ENCODE measurements at regions not wholly inside any gene's neighbourhood (a gene's known extent, or its start where the extent isn't known, plus 50 kb on each side); places are given as distances from the start of the nearest gene placed in this dataset.

- TF ChIP-seq POLR2A (IDR thresholded peaks at IDR 0.05) (no peak), CTCF (IDR thresholded peaks at IDR 0.05) (no peak)
- Histone ChIP-seq H3K4me3 (no peak overlapping the region), H3K27me3 (no peaks in the 10 kb centered on the region), H3K4me1 (no peaks in the 10 kb centered on the region), H3K9me3 (no peaks in the 10 kb centered on the region), H3K27ac (no peak overlapping the region), H3K36me3 (no peaks in the 10 kb centered on the region)
- 25% methylated on average over 4 of the region's 4 CpGs for WGBS (ENCODE audit: insufficient coverage, low coverage, low lambda C conversion rate, missing lambda C conversion rate)
- DNase-seq: no peak
- no peak for ATAC-seq
- intact Hi-C loops (cut with DNase I): no loop called here
Measured at GRCh38 chr5:89954916-89955315, 454.6 kb downstream of the CETN3 start.

GRCh38 chr5:89951876-89952275 is 457.7 kb downstream of the CETN3 start:
- intact Hi-C loops (cut with DNase I): no loop called here
- no peak for DNase-seq
- WGBS (ENCODE audit: insufficient coverage, low coverage, low lambda C conversion rate, missing lambda C conversion rate): 29% methylated on average over 2 of the region's 2 CpGs
- Histone ChIP-seq H3K4me1 (no peaks in the 10 kb centered on the region), H3K9me3 (no peaks in the 10 kb centered on the region), H3K36me3 (no peaks in the 10 kb centered on the region), H3K27ac (no peak overlapping the region), H3K4me3 (no peak overlapping the region), H3K27me3 (no peaks in the 10 kb centered on the region)
- TF ChIP-seq POLR2A (IDR thresholded peaks at IDR 0.05) (no peak), CTCF (IDR thresholded peaks at IDR 0.05) (no peak)
- no peak for ATAC-seq

- Histone ChIP-seq H3K4me1 (no peaks in the 10 kb centered on the region), H3K27ac (no peak overlapping the region), H3K36me3 (no peaks in the 10 kb centered on the region), H3K9me3 (no peaks in the 10 kb centered on the region), H3K27me3 (no peaks in the 10 kb centered on the region), H3K4me3 (no peak overlapping the region)
- TF ChIP-seq POLR2A (IDR thresholded peaks at IDR 0.05) (no peak), CTCF (IDR thresholded peaks at IDR 0.05) (no peak)
- no peak for DNase-seq
- WGBS (ENCODE audit: insufficient coverage, low coverage, low lambda C conversion rate, missing lambda C conversion rate): 35% methylated on average over 1 of the region's 1 CpG
- no peak for ATAC-seq
- intact Hi-C loops (cut with DNase I): no loop called here
Measured at GRCh38 chr5:89950234-89950633, 459.3 kb downstream of the CETN3 start.

DNA sequence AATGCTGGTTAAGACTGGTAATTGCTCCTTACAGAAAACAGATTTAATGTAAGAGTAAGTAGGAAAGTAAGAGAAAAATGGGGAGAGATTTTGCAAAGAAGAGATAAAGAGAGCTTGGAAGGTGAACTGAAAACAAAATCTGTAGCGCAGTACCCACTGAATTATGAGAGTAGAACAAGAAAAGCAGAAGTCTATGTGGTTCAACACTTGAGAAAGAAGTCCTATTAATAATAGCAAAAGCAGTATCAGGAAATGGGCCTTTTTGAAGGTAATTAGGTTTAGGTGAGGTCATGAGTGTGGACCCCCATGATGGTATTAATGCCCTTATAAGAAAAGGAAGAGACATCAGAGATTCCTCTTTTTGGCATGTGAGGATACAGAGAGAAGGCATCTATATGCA is 460.6 kb downstream of the CETN3 start:
- H3K4me3 ChIP-seq: no peak overlapping the region
- H3K36me3 ChIP-seq: no peaks in the 10 kb centered on the region
- no peaks in the 10 kb centered on the region for H3K4me1 ChIP-seq
- ATAC-seq: no peak
- no peak for DNase-seq
- H3K27ac ChIP-seq: no peak overlapping the region
- no peak for TF ChIP-seq POLR2A (IDR thresholded peaks at IDR 0.05)
- H3K27me3 ChIP-seq: no peaks in the 10 kb centered on the region
- H3K9me3 ChIP-seq: no peaks in the 10 kb centered on the region
- intact Hi-C loops (cut with DNase I): no loop called here
- WGBS (ENCODE audit: insufficient coverage, low coverage, low lambda C conversion rate, missing lambda C conversion rate): 60% methylated on average over 1 of the region's 1 CpG

DNA sequence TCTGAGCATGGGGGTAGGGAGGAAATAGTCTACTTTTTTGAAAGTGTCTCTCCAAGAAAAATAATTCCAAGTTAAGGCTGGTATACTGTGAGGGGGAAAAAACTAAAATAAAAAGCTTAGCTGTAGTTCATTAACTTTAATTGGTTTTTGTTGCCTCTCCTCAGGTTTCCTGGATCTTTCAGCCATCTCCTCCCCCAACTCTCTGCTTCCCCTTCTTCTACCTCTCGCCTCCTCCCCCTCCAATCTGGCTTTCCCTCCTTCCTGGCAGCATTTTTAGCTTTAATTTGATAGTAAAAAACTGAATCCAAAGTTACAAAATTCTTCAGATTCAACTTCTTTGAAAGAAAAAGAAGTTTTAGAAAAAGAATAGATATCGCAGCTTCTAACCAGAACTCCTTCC is 462.6 kb downstream of the CETN3 start:
- intact Hi-C loops (cut with DNase I): no loop called here
- H3K27me3 ChIP-seq: no peaks in the 10 kb centered on the region
- H3K36me3 ChIP-seq: no peaks in the 10 kb centered on the region
- H3K9me3 ChIP-seq: no peaks in the 10 kb centered on the region
- no peak overlapping the region for H3K27ac ChIP-seq
- TF ChIP-seq CTCF (IDR thresholded peaks at IDR 0.05) (no peak), POLR2A (IDR thresholded peaks at IDR 0.05) (no peak)
- no peaks in the 10 kb centered on the region for H3K4me1 ChIP-seq
- DNase-seq: no peak
- 25% methylated on average over 2 of the region's 2 CpGs for WGBS (ENCODE audit: insufficient coverage, low coverage, low lambda C conversion rate, missing lambda C conversion rate)
- no peak overlapping the region for H3K4me3 ChIP-seq
- no peak for ATAC-seq
